OCI-LY3 (cell line): ENCODE measurements at regions not wholly inside any gene's neighbourhood (a gene's known extent, or its start where the extent isn't known, plus 50 kb on each side); places are given as distances from the start of the nearest gene placed in this dataset.

Experiments used
- CTCF ChIP-seq: fragments of 200-600, 300-600 bp; sonication (generic); IDR thresholded peaks from 2 replicates; pipeline ENCODE4 v1.5.1; 2014; ENCODE audit warnings: antibody characterized with exemption, low read length, low read depth
- EZH2phosphoT487 ChIP-seq: fragments of 200-600 bp; shearing (Covaris generic); IDR thresholded peaks from 2 replicates; pipeline ENCODE4 v1.6.1; 2018; ENCODE audit warnings: antibody characterized with exemption, mixed run types, low read depth

- TF ChIP-seq CTCF (no peak), EZH2phosphoT487 (no peak)
These were observed 173.2 kb downstream of the SOCS6 start for GRCh38 chr18:70462078-70462439.
